Activated naive CD8-positive, alpha-beta T cell treated with anti-CD3 and anti-CD28 coated beads for 36 hours (primary cell): ENCODE measurements at regions not wholly inside any gene's neighbourhood (a gene's known extent, or its start where the extent isn't known, plus 50 kb on each side); places are given as distances from the start of the nearest gene placed in this dataset.

Source experiments
- DNase-seq: peaks from one replicate; pipeline ENCODE4 v3.0.0; 2021
- H3K27ac Mint-ChIP-seq: one replicate; pipeline ENCODE4 v1.8.0; 2022; ENCODE audit warnings: mild to moderate bottlenecking, moderate library complexity, mixed read lengths
- H3K27me3 Mint-ChIP-seq: one replicate; pipeline ENCODE4 v1.8.0; 2022; ENCODE audit warnings: mild to moderate bottlenecking, mixed read lengths
- H3K36me3 Mint-ChIP-seq: one replicate; pipeline ENCODE4 v1.8.0; 2021; ENCODE audit warnings: mild to moderate bottlenecking, mixed read lengths
- H3K4me1 Mint-ChIP-seq: one replicate; pipeline ENCODE4 v1.8.0; 2021; ENCODE audit warnings: mixed read lengths
- H3K4me3 Mint-ChIP-seq: one replicate; pipeline ENCODE4 v1.8.0; 2022; ENCODE audit warnings: mild to moderate bottlenecking, moderate library complexity, mixed read lengths
- H3K9me3 Mint-ChIP-seq: one replicate; pipeline ENCODE4 v1.8.0; 2022; ENCODE audit warnings: mixed read lengths

GRCh38 chr10:44194435-44194834 is 190.5 kb downstream of the CXCL12 start:
- no peak overlapping the region for H3K4me3 Mint-ChIP-seq
- H3K9me3 Mint-ChIP-seq = peaks cover 2% of the 10 kb centered on the region
- H3K36me3 Mint-ChIP-seq = no peaks in the 10 kb centered on the region
- H3K27me3 Mint-ChIP-seq = no peaks in the 10 kb centered on the region
- H3K27ac Mint-ChIP-seq = no peak overlapping the region
- no peaks in the 10 kb centered on the region for H3K4me1 Mint-ChIP-seq
- DNase-seq = no peak

- Mint-ChIP-seq H3K27me3 (no peaks in the 10 kb centered on the region), H3K4me1 (no peaks in the 10 kb centered on the region), H3K36me3 (no peaks in the 10 kb centered on the region), H3K27ac (no peak overlapping the region), H3K9me3 (peaks cover 2% of the 10 kb centered on the region), H3K4me3 (no peak overlapping the region)
- no peak for DNase-seq
These were observed 191.2 kb downstream of the CXCL12 start for GRCh38 chr10:44193567-44194220.

GRCh38 chr10:44193166-44193565 is 191.7 kb downstream of the CXCL12 start:
- Mint-ChIP-seq H3K27ac (no peak overlapping the region), H3K4me1 (no peaks in the 10 kb centered on the region)

GRCh38 chr10:44192435-44192834 is 192.5 kb downstream of the CXCL12 start:
- no peak for DNase-seq
- Mint-ChIP-seq H3K27me3 (no peaks in the 10 kb centered on the region), H3K4me3 (no peak overlapping the region), H3K36me3 (no peaks in the 10 kb centered on the region), H3K9me3 (peaks cover 2% of the 10 kb centered on the region), H3K4me1 (no peaks in the 10 kb centered on the region), H3K27ac (no peak overlapping the region)

More at GRCh38 chr10:44193166-44193565, 191.7 kb downstream of the CXCL12 start:
- H3K36me3 Mint-ChIP-seq = no peaks in the 10 kb centered on the region
- no peak for DNase-seq
- no peaks in the 10 kb centered on the region for H3K27me3 Mint-ChIP-seq
- H3K9me3 Mint-ChIP-seq = peaks cover 2% of the 10 kb centered on the region
- no peak overlapping the region for H3K4me3 Mint-ChIP-seq

- Mint-ChIP-seq H3K9me3 (peaks cover 2% of the 10 kb centered on the region), H3K4me1 (no peaks in the 10 kb centered on the region), H3K36me3 (no peaks in the 10 kb centered on the region), H3K27me3 (peaks cover 2% of the 10 kb centered on the region), H3K4me3 (no peak overlapping the region), H3K27ac (no peak overlapping the region)
- DNase-seq = no peak
These were observed 194.4 kb downstream of the CXCL12 start for GRCh38 chr10:44190541-44190940.

- DNase-seq = no peak
- H3K4me3 Mint-ChIP-seq = no peak overlapping the region
- H3K27me3 Mint-ChIP-seq = peaks cover 9% of the 10 kb centered on the region
- no peaks in the 10 kb centered on the region for H3K4me1 Mint-ChIP-seq
- H3K9me3 Mint-ChIP-seq = peaks cover 2% of the 10 kb centered on the region
- no peak overlapping the region for H3K27ac Mint-ChIP-seq
- no peaks in the 10 kb centered on the region for H3K36me3 Mint-ChIP-seq
These were observed 198.1 kb downstream of the CXCL12 start for GRCh38 chr10:44186821-44187220.

- Mint-ChIP-seq H3K9me3 (peaks cover 2% of the 10 kb centered on the region), H3K4me1 (no peaks in the 10 kb centered on the region), H3K4me3 (no peak overlapping the region), H3K36me3 (no peaks in the 10 kb centered on the region), H3K27ac (no peak overlapping the region), H3K27me3 (peaks cover 9% of the 10 kb centered on the region)
- DNase-seq = no peak
These were observed 198.7 kb downstream of the CXCL12 start for GRCh38 chr10:44186150-44186549.

- H3K27ac Mint-ChIP-seq = no peak overlapping the region
- H3K27me3 Mint-ChIP-seq = peaks cover 9% of the 10 kb centered on the region
These were observed 199.6 kb downstream of the CXCL12 start for GRCh38 chr10:44185315-44185666.

GRCh38 chr10:44184633-44185314 is 200.1 kb downstream of the CXCL12 start:
- DNase-seq = no peak
- Mint-ChIP-seq H3K36me3 (no peaks in the 10 kb centered on the region), H3K27me3 (peaks cover 9% of the 10 kb centered on the region), H3K4me3 (no peak overlapping the region), H3K27ac (no peak overlapping the region), H3K4me1 (no peaks in the 10 kb centered on the region), H3K9me3 (no peaks in the 10 kb centered on the region)

More at GRCh38 chr10:44185315-44185666, 199.6 kb downstream of the CXCL12 start:
- Mint-ChIP-seq H3K4me1 (no peaks in the 10 kb centered on the region), H3K36me3 (no peaks in the 10 kb centered on the region), H3K9me3 (no peaks in the 10 kb centered on the region), H3K4me3 (no peak overlapping the region)
- no peak for DNase-seq

- no peak overlapping the region for H3K27ac Mint-ChIP-seq
- peaks cover 9% of the 10 kb centered on the region for H3K27me3 Mint-ChIP-seq
- H3K4me1 Mint-ChIP-seq = no peaks in the 10 kb centered on the region
- H3K36me3 Mint-ChIP-seq = no peaks in the 10 kb centered on the region
- no peaks in the 10 kb centered on the region for H3K9me3 Mint-ChIP-seq
- DNase-seq = no peak
- no peak overlapping the region for H3K4me3 Mint-ChIP-seq
These were observed 200.9 kb downstream of the CXCL12 start for GRCh38 chr10:44183667-44184632.

- H3K9me3 Mint-ChIP-seq = no peaks in the 10 kb centered on the region
- H3K4me3 Mint-ChIP-seq = no peak overlapping the region
- H3K4me1 Mint-ChIP-seq = no peaks in the 10 kb centered on the region
- peaks cover 9% of the 10 kb centered on the region for H3K27me3 Mint-ChIP-seq
- H3K27ac Mint-ChIP-seq = no peak overlapping the region
- H3K36me3 Mint-ChIP-seq = no peaks in the 10 kb centered on the region
- DNase-seq = no peak
These were observed 202.0 kb downstream of the CXCL12 start for GRCh38 chr10:44182909-44183308.

GRCh38 chr10:44180321-44181168 is 204.4 kb downstream of the CXCL12 start:
- Mint-ChIP-seq H3K9me3 (no peaks in the 10 kb centered on the region), H3K27ac (no peak overlapping the region), H3K4me3 (no peak overlapping the region), H3K27me3 (peaks cover 7% of the 10 kb centered on the region), H3K36me3 (no peaks in the 10 kb centered on the region), H3K4me1 (no peaks in the 10 kb centered on the region)
- no peak for DNase-seq

GRCh38 chr10:44178856-44179255 is 206.0 kb downstream of the CXCL12 start:
- no peak for DNase-seq
- Mint-ChIP-seq H3K27me3 (no peaks in the 10 kb centered on the region), H3K4me3 (no peak overlapping the region), H3K4me1 (no peaks in the 10 kb centered on the region), H3K9me3 (no peaks in the 10 kb centered on the region), H3K27ac (no peak overlapping the region), H3K36me3 (no peaks in the 10 kb centered on the region)

- H3K4me3 Mint-ChIP-seq = no peak overlapping the region
- H3K27me3 Mint-ChIP-seq = no peaks in the 10 kb centered on the region
- no peak overlapping the region for H3K27ac Mint-ChIP-seq
- H3K9me3 Mint-ChIP-seq = no peaks in the 10 kb centered on the region
- H3K36me3 Mint-ChIP-seq = no peaks in the 10 kb centered on the region
- no peaks in the 10 kb centered on the region for H3K4me1 Mint-ChIP-seq
- DNase-seq = no peak
These were observed 206.6 kb downstream of the CXCL12 start for GRCh38 chr10:44178281-44178680.
